ENCODE measurements at regions not wholly inside any gene's neighbourhood (a gene's known extent, or its start where the extent isn't known, plus 50 kb on each side); places are given as distances from the start of the nearest gene placed in this dataset.
"Not testable (repeated sequence)": the region's sequence is repeated elsewhere in the genome, so short reads cannot be mapped to it uniquely, and the experiment has no call there.

DNA sequence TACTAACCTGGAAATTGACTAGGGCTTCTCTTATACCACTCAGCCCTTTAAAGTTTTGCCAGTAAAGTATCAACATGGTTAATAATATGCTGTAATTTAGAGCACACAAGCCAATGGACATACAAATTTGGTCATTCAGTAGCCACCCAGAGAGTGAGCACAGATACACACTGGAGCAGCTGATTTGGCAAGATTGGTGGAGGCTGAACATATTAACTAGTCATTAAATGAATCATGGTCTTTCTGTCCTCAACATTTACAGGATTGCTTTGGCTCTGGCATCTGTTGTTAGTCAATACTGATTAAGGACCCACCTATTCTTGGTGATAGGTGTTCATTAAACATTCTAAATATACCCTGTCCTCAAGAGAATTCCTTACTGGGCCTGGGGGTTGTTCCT, 130.6 kb downstream of the SRGAP2 start:
- not testable (repeated sequence) for H3K4me1 ChIP-seq, DNase-seq, H3K9me3 ChIP-seq, H3K36me3 ChIP-seq, H3K4me3 ChIP-seq, H3K27ac ChIP-seq, H3K27me3 ChIP-seq

DNA sequence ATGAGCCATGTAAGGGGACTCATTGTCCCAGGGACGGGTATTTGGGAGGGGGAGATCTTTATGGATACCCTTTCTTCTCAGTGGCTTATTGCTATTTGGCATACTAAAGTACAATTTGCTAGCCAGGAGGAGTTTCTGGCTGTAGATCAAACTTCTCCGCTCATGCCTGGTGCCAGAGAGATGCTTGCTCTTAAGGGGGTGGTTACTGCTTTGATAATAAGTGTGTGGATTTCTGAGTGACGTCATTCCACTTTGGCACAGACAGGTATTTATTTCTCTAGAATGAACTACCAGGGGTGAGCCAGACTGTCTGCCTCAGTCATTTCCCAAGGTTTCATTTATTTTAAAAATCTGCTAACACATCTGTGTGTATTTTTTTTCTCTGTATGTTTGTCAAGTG, 131.1 kb downstream of the SRGAP2 start:
- H3K27me3 ChIP-seq: not testable (repeated sequence)

DNA sequence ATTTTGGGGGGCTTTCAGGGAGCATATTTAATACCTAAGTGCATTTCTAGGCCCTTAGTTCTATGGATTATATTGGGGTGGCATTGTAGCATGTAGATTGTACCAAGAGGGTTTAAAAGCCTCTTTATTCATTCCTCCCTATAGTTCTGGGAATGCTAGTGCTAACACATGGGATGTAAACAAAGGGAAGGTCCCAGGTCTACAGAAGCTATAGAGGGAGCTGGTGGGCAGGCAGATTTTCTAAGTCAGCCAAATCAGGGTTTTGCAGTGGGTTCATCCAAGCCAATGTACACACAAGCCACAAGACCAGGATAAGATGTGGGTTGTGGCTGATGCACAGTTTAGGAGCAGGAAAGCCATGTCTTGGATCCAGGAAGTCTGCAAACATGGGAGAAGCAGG, 131.8 kb downstream of the SRGAP2 start:
- not testable (repeated sequence) for H3K27me3 ChIP-seq, H3K9me3 ChIP-seq, H3K4me1 ChIP-seq, DNase-seq, H3K36me3 ChIP-seq, H3K27ac ChIP-seq, H3K4me3 ChIP-seq

More for the DNA sequence above, 131.1 kb downstream of the SRGAP2 start:
- not testable (repeated sequence) for DNase-seq, H3K4me1 ChIP-seq, H3K27ac ChIP-seq, H3K4me3 ChIP-seq, H3K9me3 ChIP-seq, H3K36me3 ChIP-seq

DNA sequence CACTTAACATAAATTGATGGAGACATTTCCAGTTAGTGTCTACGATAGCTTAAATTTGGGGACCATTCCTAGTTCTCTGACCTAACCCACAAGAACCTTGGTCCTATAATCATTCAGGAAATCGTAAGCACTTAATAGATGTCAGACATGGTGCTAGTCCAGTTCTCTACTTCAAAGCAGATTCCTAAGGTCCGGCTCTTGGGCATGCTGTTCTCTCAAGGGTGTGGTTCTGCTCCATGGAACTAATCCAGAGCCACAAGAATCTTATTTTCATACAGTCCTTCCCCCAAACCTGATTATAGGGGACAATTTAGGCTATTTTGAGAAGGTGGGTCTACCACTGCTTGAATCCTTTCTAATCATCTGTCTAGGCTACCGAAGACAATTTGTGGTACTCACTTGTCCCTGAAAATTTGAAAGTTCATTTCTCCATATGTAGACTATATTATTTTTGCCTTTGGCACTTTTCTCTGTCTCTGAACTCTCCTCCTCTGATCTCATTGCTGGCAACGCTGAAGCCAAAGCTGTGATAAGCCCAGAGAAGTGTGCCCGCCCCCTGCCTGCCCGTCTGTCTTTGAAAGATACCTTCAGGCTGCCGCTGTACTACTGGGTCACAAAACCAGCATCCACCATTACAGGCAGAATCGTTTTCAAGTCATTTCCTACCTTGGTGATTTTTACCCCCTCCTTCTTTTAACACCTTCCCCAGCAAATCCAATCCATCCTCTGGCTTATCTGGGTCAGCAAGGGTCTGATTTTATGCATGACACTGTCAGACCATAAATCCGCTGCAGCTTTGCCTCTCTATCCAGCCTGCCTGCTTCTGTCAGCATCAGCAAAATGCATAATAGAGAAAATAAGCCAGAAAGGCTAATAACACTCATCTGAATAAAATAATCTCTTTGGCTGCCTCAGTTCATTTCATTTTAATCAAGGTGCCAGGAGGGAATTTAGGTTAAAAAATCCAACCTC, 132.8 kb downstream of the SRGAP2 start:
- H3K9me3 ChIP-seq, H3K36me3 ChIP-seq, H3K27me3 ChIP-seq, H3K4me3 ChIP-seq, H3K4me1 ChIP-seq, DNase-seq, H3K27ac ChIP-seq: not testable (repeated sequence)

DNA sequence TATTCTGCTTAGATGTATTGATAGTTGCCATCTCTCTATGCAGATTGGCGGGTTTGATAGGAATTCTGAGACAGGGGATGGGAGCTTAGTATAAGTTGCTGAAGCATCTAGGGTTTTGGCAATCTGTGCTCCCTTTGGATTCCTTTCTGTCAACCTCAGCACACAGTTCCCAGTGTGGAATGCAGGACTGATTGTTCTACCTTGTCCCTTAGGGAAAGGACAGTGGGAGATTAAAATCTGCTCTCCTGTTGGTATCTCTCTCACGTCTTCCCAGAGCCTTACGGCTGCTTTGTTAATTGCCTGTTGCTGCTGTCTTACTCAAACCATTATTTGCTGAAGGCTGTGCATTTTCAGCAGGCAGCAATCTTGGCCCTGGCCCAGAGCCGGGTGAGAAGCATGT, 133.3 kb upstream of the IKBKE start:
- not testable (repeated sequence) for H3K4me1 ChIP-seq, H3K27me3 ChIP-seq, H3K9me3 ChIP-seq, DNase-seq, H3K4me3 ChIP-seq, H3K27ac ChIP-seq, H3K36me3 ChIP-seq

DNA sequence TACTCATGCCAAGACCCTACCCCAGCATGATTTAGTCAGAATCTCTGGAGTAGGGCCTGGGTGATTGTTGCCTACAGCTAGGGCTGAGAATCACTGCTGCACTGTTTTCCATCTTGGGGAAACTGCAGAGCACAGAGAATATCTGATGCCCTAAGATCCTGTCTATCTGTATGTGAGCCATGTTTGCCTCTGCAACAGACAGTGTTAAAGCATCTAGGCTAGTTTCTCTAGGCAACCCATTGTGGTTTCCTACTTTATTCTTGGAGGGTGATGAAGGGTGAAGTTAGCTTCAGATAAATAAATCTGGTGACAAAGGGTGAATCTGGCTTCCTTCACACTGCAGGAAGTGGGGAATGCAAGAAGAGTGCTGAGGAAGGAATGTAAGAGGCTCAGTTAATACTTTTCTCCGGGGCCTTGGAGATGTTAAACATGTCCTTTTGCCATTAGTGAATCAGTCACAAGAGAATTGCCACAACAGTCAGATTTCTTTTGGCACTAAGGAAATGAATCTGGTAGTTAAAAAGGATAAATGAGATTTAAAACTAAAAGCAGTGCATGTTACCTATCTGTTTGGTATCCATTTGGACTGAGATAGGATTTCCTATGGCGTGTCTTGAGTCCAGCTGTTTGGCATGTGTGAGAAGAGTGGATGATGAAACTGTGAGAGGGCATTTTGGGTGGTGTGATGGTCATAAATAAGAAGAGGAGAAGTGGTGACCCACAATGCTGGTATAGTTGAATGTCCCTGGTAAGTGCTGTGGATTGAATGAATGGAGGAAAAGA, 119.6 kb upstream of the IKBKE start:
- not testable (repeated sequence) for H3K36me3 ChIP-seq, H3K4me1 ChIP-seq, H3K9me3 ChIP-seq, H3K4me3 ChIP-seq, DNase-seq, H3K27me3 ChIP-seq, H3K27ac ChIP-seq

DNA sequence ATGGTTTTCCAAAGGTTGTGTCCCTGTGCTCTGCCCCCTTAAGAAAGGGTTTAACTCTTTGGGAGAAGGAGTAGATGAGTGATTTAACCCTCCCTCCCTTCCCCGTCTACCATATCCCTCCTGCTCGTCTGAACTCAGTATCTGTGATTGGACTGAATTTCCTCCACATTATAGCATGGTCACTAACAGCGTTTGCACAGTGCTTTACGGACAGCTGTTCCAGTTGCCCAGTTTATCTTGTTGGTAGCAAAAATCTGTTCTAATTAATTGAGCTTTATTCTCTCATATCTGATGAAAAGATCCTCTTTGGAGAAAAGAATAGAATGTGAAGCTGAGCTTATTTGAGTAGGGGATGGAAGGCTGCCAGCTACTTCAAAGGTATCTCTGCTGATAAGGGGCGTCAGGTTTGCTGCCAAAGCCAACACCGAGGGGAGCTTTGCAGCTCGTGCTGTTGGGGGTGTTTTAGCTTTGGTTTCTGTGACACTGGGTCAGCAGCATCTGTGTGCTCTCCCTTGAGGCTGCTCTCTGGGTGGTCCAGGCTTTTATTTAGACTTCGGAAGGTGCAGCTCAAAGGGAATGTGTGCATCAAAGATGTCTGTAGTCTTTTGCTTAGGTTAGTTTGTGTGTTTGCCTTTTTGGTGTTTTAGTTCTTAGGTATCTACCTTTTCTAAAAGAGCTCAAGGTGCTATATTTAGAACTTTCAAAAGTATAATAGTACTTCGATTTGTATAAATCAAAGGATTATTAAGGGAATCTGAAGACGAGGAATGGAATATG, 118.8 kb upstream of the IKBKE start:
- H3K4me3 ChIP-seq, H3K27ac ChIP-seq, H3K9me3 ChIP-seq, H3K36me3 ChIP-seq, H3K27me3 ChIP-seq, DNase-seq, H3K4me1 ChIP-seq: not testable (repeated sequence)

DNA sequence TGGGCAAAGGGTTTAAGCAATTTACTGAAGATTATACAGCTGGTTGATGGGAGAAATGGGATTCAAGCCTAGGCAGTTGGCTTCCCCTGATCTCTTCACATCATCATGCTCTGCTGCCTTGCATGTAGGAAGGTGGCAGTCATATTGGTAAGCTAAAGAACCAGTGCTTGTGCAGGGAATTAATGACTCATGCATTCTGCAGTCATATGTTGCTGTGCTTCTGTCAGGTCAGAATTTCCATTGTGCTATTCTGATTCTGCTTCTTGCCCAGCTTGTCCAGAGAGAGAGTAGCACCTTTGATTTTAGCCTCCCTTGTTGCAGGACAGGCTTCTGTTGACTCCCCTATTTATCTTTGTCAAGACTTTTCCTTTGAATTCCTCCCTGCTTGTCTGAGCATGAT, 114.0 kb upstream of the IKBKE start:
- not testable (repeated sequence) for H3K9me3 ChIP-seq, H3K4me1 ChIP-seq, H3K27ac ChIP-seq, DNase-seq, H3K27me3 ChIP-seq, H3K4me3 ChIP-seq, H3K36me3 ChIP-seq

DNA sequence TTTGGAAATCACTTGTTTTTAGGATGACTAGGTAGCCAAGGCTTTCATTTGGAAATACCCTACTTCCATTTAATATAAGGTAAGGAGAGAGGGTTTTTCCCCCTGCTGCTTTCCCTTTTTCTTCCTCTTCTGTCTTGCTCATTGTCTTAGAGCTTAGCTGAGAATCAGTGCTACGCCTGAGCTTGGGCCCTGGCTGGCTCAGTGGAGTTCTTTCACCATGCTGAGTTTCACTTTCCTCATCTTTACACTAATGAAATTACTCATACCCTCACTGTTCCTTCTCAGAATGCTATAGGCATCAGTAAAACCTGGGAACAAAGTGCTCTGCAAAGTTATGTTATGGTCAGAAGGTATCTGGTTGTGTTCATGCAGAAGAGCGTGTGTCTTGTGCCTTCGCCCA, 112.3 kb upstream of the IKBKE start:
- not testable (repeated sequence) for DNase-seq, H3K9me3 ChIP-seq, H3K27ac ChIP-seq, H3K4me3 ChIP-seq, H3K36me3 ChIP-seq, H3K4me1 ChIP-seq, H3K27me3 ChIP-seq

DNA sequence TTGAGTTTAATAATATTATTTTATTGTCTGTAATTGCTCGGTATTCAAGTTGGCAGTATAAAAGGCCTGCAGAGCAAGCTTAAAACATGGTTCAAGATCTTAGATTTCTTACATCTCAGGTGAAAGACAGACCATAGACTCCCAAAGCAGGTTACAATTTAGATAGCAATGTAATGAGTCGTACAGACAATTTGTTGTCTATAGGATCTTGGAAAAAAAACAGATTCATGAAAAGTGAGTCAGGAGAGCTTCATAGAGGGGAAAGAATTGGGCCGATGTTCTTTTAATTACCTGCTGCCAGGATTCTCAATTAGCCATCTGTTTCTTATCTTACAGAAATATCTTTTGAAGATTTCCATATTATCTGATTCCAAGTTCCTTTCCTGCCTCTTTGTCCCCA, 111.5 kb upstream of the IKBKE start:
- H3K4me1 ChIP-seq: not testable (repeated sequence)

DNA sequence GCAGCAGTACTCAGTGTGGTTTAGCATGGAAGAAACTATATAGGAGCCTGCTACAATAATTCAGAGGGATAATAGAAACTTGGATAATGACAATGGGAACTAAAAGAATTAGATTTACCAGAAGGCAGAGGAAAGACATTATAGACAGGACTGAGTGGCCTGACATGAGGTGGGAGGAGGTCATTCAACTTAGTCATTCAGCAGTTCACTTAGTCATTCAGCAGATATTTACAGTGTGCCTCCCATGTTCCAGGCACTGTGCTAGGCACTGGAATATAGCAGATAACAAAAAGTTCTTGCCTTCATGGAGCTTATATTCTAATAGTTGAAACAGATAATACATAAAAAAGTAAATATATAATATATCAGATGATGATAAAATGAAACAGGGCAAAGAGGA, 110.9 kb upstream of the IKBKE start:
- H3K4me3 ChIP-seq, H3K4me1 ChIP-seq, H3K27me3 ChIP-seq, H3K27ac ChIP-seq, H3K36me3 ChIP-seq, H3K9me3 ChIP-seq, DNase-seq: not testable (repeated sequence)

More for the DNA sequence above, 111.5 kb upstream of the IKBKE start:
- not testable (repeated sequence) for H3K9me3 ChIP-seq, DNase-seq, H3K27me3 ChIP-seq, H3K36me3 ChIP-seq, H3K4me3 ChIP-seq, H3K27ac ChIP-seq

DNA sequence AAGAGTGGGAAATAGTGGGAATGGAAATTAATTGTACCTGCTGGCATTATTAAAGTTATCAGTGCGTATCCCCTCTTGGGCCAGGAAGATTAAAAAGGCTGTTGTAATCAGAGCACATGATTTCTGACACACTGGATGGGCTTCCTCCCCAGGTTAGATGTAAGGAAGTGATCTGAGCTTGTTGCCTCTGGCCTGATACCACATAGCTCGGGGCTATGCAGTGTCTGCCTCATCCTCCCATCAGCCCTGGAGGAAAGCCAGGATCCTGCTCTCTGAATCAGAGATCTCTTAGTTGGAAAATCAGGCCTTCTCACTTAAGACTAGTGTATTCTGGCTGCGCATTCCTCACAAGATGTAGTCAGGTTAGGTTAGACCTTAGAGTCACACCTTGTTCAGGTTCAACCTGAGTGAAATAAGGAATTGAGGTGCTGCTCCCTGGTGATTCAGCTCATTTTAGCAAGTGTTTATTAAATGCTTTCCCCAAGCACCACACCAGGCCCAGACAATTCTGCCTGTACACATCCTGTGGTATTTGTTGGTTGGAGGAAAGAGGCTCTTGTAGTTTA, 108.2 kb upstream of the IKBKE start:
- H3K36me3 ChIP-seq, DNase-seq, H3K27ac ChIP-seq, H3K27me3 ChIP-seq, H3K9me3 ChIP-seq, H3K4me3 ChIP-seq, H3K4me1 ChIP-seq: not testable (repeated sequence)

DNA sequence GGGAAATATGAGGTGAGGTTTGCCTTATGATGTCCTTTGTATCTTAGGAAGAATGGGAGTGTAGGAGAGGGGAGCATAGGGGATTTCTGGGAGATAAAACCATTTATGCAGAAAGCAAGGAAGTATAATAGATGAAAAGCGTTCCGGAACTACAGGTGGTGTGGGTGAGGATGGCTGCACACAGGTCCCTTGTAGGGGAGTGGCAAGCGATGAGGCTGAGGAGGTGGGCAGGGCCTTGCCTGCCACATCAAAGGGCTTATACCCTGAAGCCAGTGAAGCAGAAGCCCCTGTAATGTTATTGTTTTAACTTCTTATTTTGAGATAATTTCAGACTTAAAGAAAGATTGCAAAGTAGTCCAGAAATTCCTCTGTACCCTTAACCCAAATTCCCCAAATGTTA, 107.3 kb upstream of the IKBKE start:
- H3K4me1 ChIP-seq, H3K9me3 ChIP-seq, H3K4me3 ChIP-seq, DNase-seq, H3K27me3 ChIP-seq, H3K27ac ChIP-seq, H3K36me3 ChIP-seq: not testable (repeated sequence)

DNA sequence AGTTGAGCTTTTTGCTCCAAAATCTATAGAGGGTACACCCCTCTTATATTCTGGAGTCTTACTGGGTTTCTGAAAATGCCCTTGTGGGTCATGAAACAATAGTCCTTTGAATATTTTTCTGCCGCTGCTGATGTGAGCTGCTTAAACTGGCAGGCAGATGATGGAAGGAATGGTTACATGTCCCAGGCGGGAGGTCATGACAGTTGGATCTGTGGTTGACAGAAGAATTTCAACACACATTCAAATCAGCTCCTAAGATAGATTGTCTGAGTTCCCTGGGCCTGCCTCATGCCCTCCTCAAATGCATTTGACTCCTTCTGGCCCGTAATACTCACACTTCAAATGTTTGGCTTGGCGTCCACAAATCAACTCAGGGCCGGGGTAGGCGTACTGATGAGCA, 105.0 kb upstream of the IKBKE start:
- H3K4me1 ChIP-seq, H3K27ac ChIP-seq, DNase-seq, H3K27me3 ChIP-seq, H3K36me3 ChIP-seq, H3K4me3 ChIP-seq, H3K9me3 ChIP-seq: not testable (repeated sequence)
